ENCODE measurements at regions not wholly inside any gene's neighbourhood (a gene's known extent, or its start where the extent isn't known, plus 50 kb on each side); places are given as distances from the start of the nearest gene placed in this dataset.

DNA sequence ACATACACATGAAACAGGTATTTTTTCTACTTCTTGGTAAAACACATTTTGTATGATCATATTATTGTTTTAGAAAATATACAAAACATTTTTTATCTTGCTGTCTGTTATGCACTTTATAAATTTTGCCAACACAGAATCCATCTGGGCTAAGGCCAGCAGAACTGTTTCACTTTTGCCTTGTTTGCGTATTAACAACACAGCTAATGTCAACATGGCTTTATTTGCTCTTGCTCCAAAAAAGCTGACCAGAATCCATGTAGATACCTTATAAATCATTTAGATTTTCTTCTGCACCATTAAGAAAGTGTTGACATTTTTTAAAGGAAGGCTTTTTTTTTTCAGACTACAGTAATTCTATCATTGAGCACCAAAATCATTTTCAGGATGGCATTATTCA is 58.1 kb upstream of the PGR start:
- TF ChIP-seq EP300 (IDR thresholded peaks at IDR 0.05) (no peak), POLR2AphosphoS5 (IDR thresholded peaks at IDR 0.05) (no peak), POLR2A (IDR thresholded peaks at IDR 0.05) (no peak)
- TF ChIP-seq, protein P1, sequence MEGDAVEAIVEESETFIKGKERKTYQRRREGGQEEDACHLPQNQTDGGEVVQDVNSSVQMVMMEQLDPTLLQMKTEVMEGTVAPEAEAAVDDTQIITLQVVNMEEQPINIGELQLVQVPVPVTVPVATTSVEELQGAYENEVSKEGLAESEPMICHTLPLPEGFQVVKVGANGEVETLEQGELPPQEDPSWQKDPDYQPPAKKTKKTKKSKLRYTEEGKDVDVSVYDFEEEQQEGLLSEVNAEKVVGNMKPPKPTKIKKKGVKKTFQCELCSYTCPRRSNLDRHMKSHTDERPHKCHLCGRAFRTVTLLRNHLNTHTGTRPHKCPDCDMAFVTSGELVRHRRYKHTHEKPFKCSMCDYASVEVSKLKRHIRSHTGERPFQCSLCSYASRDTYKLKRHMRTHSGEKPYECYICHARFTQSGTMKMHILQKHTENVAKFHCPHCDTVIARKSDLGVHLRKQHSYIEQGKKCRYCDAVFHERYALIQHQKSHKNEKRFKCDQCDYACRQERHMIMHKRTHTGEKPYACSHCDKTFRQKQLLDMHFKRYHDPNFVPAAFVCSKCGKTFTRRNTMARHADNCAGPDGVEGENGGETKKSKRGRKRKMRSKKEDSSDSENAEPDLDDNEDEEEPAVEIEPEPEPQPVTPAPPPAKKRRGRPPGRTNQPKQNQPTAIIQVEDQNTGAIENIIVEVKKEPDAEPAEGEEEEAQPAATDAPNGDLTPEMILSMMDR (IDR thresholded peaks at IDR 0.05), result no peak

Measured in stomach (tissue), 4 donors.